Left lung (tissue), 4 donors: ENCODE measurements at regions not wholly inside any gene's neighbourhood (a gene's known extent, or its start where the extent isn't known, plus 50 kb on each side); places are given as distances from the start of the nearest gene placed in this dataset.
"Not testable (repeated sequence)": the region's sequence is repeated elsewhere in the genome, so short reads cannot be mapped to it uniquely, and the experiment has no call there.

ENCODE experiments used
- ATAC-seq: fragments of 200-7000 bp; cut with Tn5 transposase; one replicate; pipeline ENCODE4 v1.9.1; 2020; ENCODE audit warnings: moderate library complexity
- DNase-seq, 4 donors: peaks; one replicate each; pipeline ENCODE4 v3.0.0-alpha.2; 2013 to 2020
- H3K27ac ChIP-seq, 2 donors: fragments of 200-600 bp; sonication (generic) in 1 of 2; one replicate each; pipeline versions ENCODE4 v1.5.0 to v1.8.0; 2020 to 2021
- H3K27me3 ChIP-seq, 2 donors: fragments of 200-600 bp; sonication (generic) in 1 of 2; one replicate each; pipeline versions ENCODE4 v1.5.0 to v1.8.0; 2020 to 2021
- H3K36me3 ChIP-seq, 2 donors: fragments of 200-600 bp; sonication (generic) in 1 of 2; one replicate each; pipeline versions ENCODE4 v1.5.0 to v1.8.0; 2020 to 2021
- H3K4me1 ChIP-seq, 2 donors: fragments of 200-600 bp; one replicate each; pipeline ENCODE4 v1.8.0; 2021
- H3K4me3 ChIP-seq, 2 donors: fragments of 200-600 bp; sonication (generic) in 1 of 2; one replicate each; pipeline versions ENCODE4 v1.5.0 to v1.8.0; 2020 to 2021; ENCODE audit warnings: mild to moderate bottlenecking in 1 of 2
- H3K9me3 ChIP-seq, 2 donors: fragments of 200-600 bp; sonication (generic) in 1 of 2; one replicate each; pipeline versions ENCODE4 v1.5.0 to v1.8.0; 2020 to 2021
- intact Hi-C, 2 donors: fragments of 100-400 bp; cut with DNase I; formaldehyde crosslinking; loops; one replicate each; pipeline versions ENCODE4 v1.11.2 to v1.14.2; 2022
- donor health status: DM: no; HTN: yes; CAD: no.
- donor health status: DM: no; HTN: no; CAD: no.

GRCh38 chr22:15583007-15583406 is 55.0 kb downstream of the OR11H1 start:
- H3K27me3 ChIP-seq, H3K9me3 ChIP-seq, H3K36me3 ChIP-seq, DNase-seq, H3K27ac ChIP-seq, intact Hi-C loops, H3K4me1 ChIP-seq, H3K4me3 ChIP-seq, ATAC-seq: not testable (repeated sequence)

GRCh38 chr22:15602199-15602598 is 74.2 kb downstream of the OR11H1 start:
- H3K27ac ChIP-seq, H3K36me3 ChIP-seq, ATAC-seq, DNase-seq, H3K4me1 ChIP-seq, intact Hi-C loops, H3K27me3 ChIP-seq, H3K4me3 ChIP-seq, H3K9me3 ChIP-seq: not testable (repeated sequence)

GRCh38 chr22:15603111-15603510 is 75.1 kb downstream of the OR11H1 start:
- intact Hi-C loops, ATAC-seq, H3K27me3 ChIP-seq, H3K4me3 ChIP-seq, DNase-seq, H3K4me1 ChIP-seq, H3K27ac ChIP-seq, H3K9me3 ChIP-seq, H3K36me3 ChIP-seq: not testable (repeated sequence)

GRCh38 chr22:15604176-15604575 is 76.2 kb downstream of the OR11H1 start:
- ATAC-seq = not testable (repeated sequence)

GRCh38 chr22:15604679-15605078 is 76.7 kb downstream of the OR11H1 start:
- intact Hi-C loops = not testable (repeated sequence)

More at GRCh38 chr22:15604176-15604575, 76.2 kb downstream of the OR11H1 start:
- H3K27me3 ChIP-seq, H3K4me1 ChIP-seq, H3K36me3 ChIP-seq, H3K27ac ChIP-seq, H3K9me3 ChIP-seq, H3K4me3 ChIP-seq, intact Hi-C loops, DNase-seq: not testable (repeated sequence)

GRCh38 chr22:15612906-15613305 is 76.9 kb upstream of the POTEH start:
- H3K4me1 ChIP-seq, H3K9me3 ChIP-seq, intact Hi-C loops, H3K27me3 ChIP-seq, ATAC-seq, H3K27ac ChIP-seq, H3K36me3 ChIP-seq, H3K4me3 ChIP-seq: not testable (repeated sequence)
- peak in 1 of 4 donors; percentile 81 for DNase-seq

More at GRCh38 chr22:15604679-15605078, 76.7 kb downstream of the OR11H1 start:
- not testable (repeated sequence) for H3K27ac ChIP-seq, DNase-seq, H3K27me3 ChIP-seq, H3K36me3 ChIP-seq, H3K9me3 ChIP-seq, H3K4me3 ChIP-seq, ATAC-seq, H3K4me1 ChIP-seq

- H3K27me3 ChIP-seq, H3K4me1 ChIP-seq, H3K36me3 ChIP-seq, ATAC-seq, H3K4me3 ChIP-seq, intact Hi-C loops, H3K9me3 ChIP-seq, H3K27ac ChIP-seq: not testable (repeated sequence)
- DNase-seq = peak in 1 of 4 donors; percentile 53
Observed at GRCh38 chr22:15615136-15615535, 74.7 kb upstream of the POTEH start.

GRCh38 chr22:15628224-15628623 is 61.6 kb upstream of the POTEH start:
- H3K9me3 ChIP-seq, intact Hi-C loops, H3K27me3 ChIP-seq, H3K27ac ChIP-seq, H3K4me3 ChIP-seq, H3K4me1 ChIP-seq, H3K36me3 ChIP-seq, ATAC-seq: not testable (repeated sequence)
- peak in 1 of 4 donors; percentile 39 for DNase-seq

GRCh38 chr22:15636765-15637164 is 53.1 kb upstream of the POTEH start:
- H3K4me1 ChIP-seq, intact Hi-C loops, H3K9me3 ChIP-seq, ATAC-seq, DNase-seq, H3K27me3 ChIP-seq, H3K36me3 ChIP-seq, H3K4me3 ChIP-seq, H3K27ac ChIP-seq: not testable (repeated sequence)

GRCh38 chr22:15637471-15637870 is 52.4 kb upstream of the POTEH start:
- H3K4me3 ChIP-seq, H3K27me3 ChIP-seq, H3K36me3 ChIP-seq, ATAC-seq, intact Hi-C loops, H3K9me3 ChIP-seq, H3K27ac ChIP-seq, H3K4me1 ChIP-seq, DNase-seq: not testable (repeated sequence)

- H3K36me3 ChIP-seq, H3K27ac ChIP-seq, intact Hi-C loops, H3K4me3 ChIP-seq, H3K4me1 ChIP-seq, ATAC-seq, H3K9me3 ChIP-seq, H3K27me3 ChIP-seq: not testable (repeated sequence)
- peak in 1 of 4 donors; percentile 47 for DNase-seq
Observed at GRCh38 chr22:15637886-15638285, 51.9 kb upstream of the POTEH start.
